K562 (cell line): ENCODE measurements at regions not wholly inside any gene's neighbourhood (a gene's known extent, or its start where the extent isn't known, plus 50 kb on each side); places are given as distances from the start of the nearest gene placed in this dataset.

Experiments used
- ATAC-seq: fragments of 200-7000 bp; cut with Tn5 transposase; 3 replicates; pipeline ENCODE4 v1.9.1; 2020; ENCODE audit warnings: moderate library complexity
- BruUV-seq: library from RNA; stranded (reverse); fragments of 400-500 nt; replicated peaks from 2 replicates; lab custom pipeline; 2021; lab: Mats Ljungman, UMichigan
- CTCF ChIA-PET: fragments of 300-600 bp; formaldehyde crosslinking; extraction: SDS; loops from one replicate; lab custom pipeline; 2021; ENCODE audit warnings: low intra/inter-chr PET ratio; lab: Yijun Ruan, JAX
- POLR2A ChIA-PET: fragments of 300-600, 350-650 bp; sonication (Branson Sonifier 250); formaldehyde crosslinking; extraction: SDS; loops from one replicate; lab custom pipeline; 2021; ENCODE audit warnings: antibody characterized with exemption, inconsistent platforms; lab: Yijun Ruan, JAX
- DNase-seq, 4 experiments: peaks; one replicate each; pipeline versions ENCODE4 v3.0.0 to v3.0.0-alpha.2; 2011 to 2018; ENCODE audit warnings: low spot score in 3 of 4, mixed read lengths in 3 of 4; ENCODE audit errors: extremely low read depth in 1 of 4
- FAIRE-seq: peaks from 2 replicates; lab custom pipeline; 2011; peaks lifted over from hg19 to GRCh38; lab: Jason Lieb, UNC
- H2AFZ ChIP-seq: 2 replicates; pipeline ENCODE4 v1.6.0; 2011; ENCODE audit warnings: low read depth, low read length, control low read depth, inconsistent platforms
- H3K27ac ChIP-seq: fragments of 200-600 bp; 3 replicates; pipeline ENCODE4 v1.8.0; 2011; ENCODE audit warnings: low read depth, mild to moderate bottlenecking, control low read depth, inconsistent platforms, low read length, moderate library complexity, mixed read lengths; ENCODE audit errors: extremely low read depth
- H3K27me3 ChIP-seq, 2 experiments: fragments of 300-600 bp in 1 of 2; 2 replicates in 1 of 2; 3 replicates in 1 of 2; pipeline versions ENCODE4 v1.6.0 to v1.8.0; 2011; ENCODE audit warnings: inconsistent platforms in 2 of 2, low read length in 2 of 2, mild to moderate bottlenecking in 1 of 2, mixed read lengths in 1 of 2, moderate library complexity in 1 of 2; ENCODE audit not compliant: control insufficient read depth in 2 of 2, insufficient read depth in 2 of 2
- H3K36me3 ChIP-seq: fragments of 300-600 bp; 3 replicates; pipeline ENCODE4 v1.8.0; 2011; ENCODE audit warnings: mild to moderate bottlenecking, low read length, inconsistent platforms; ENCODE audit not compliant: control insufficient read depth, insufficient read depth
- H3K4me1 ChIP-seq, 2 experiments: fragments of 200-600 bp in 1 of 2; replicated peaks in 1 of 2; 2 replicates in 1 of 2; 3 replicates in 1 of 2; pipeline versions ENCODE4 v1.5.1 to v1.8.0; 2011; ENCODE audit warnings: inconsistent platforms in 2 of 2, low read length in 2 of 2, mild to moderate bottlenecking in 1 of 2, mixed read lengths in 1 of 2, moderate library complexity in 1 of 2; ENCODE audit not compliant: control insufficient read depth in 2 of 2, insufficient read depth in 2 of 2
- H3K4me2 ChIP-seq: 2 replicates; pipeline ENCODE4 v1.6.1; 2011; ENCODE audit warnings: low read length, control low read depth, inconsistent platforms, mixed read lengths; ENCODE audit not compliant: insufficient read depth
- H3K4me3 ChIP-seq: fragments of 200-600 bp; sonication (generic), shearing (Covaris generic); 2 replicates; pipeline ENCODE4 v1.5.1; 2016; ENCODE audit warnings: control low read depth, inconsistent platforms
- H3K79me2 ChIP-seq: fragments of 200-600 bp; 3 replicates; pipeline ENCODE4 v1.8.0; 2011; ENCODE audit warnings: low read length, inconsistent platforms; ENCODE audit not compliant: control insufficient read depth, insufficient read depth
- H3K9ac ChIP-seq, 2 experiments: 2 replicates each; pipeline versions ENCODE4 v1.6.0 to v1.6.1; 2011; ENCODE audit warnings: low read depth in 2 of 2, low read length in 2 of 2, control low read depth in 1 of 2, inconsistent platforms in 1 of 2, mild to moderate bottlenecking in 1 of 2, mixed read lengths in 1 of 2; ENCODE audit not compliant: insufficient read depth in 1 of 2
- H3K9me1 ChIP-seq: one replicate; pipeline ENCODE4 v1.6.0; 2011; ENCODE audit warnings: inconsistent platforms, mild to moderate bottlenecking, low read length, moderate library complexity; ENCODE audit not compliant: control insufficient read depth, insufficient read depth
- H3K9me3 ChIP-seq: replicated peaks from 2 replicates; pipeline ENCODE4 v1.5.1; 2011; ENCODE audit warnings: low read depth, low read length, inconsistent platforms; ENCODE audit not compliant: control insufficient read depth, insufficient read depth
- H4K20me1 ChIP-seq: replicated peaks from 2 replicates; pipeline ENCODE4 v1.6.1; 2011; ENCODE audit warnings: low read length, inconsistent platforms, mixed read lengths; ENCODE audit not compliant: control insufficient read depth, insufficient read depth
- LEF1 ChIP-seq: fragments of 450-650 bp; IDR thresholded peaks from 2 replicates; pipeline ENCODE4 v1.6.1; 2016; ENCODE audit warnings: mild to moderate bottlenecking
- MAZ ChIP-seq, 2 experiments: fragments of 450-650 bp in 1 of 2; sonication (generic) in 1 of 2; formaldehyde crosslinking; IDR thresholded peaks in 1 of 2; conservative IDR thresholded peaks in 1 of 2; 2 replicates each; pipeline versions ENCODE4 v1.4.0 to v1.5.0; 2020; ENCODE audit warnings: mild to moderate bottlenecking in 1 of 2, missing genetic modification reagents in 1 of 2
- RFX5 ChIP-seq: IDR thresholded peaks from 2 replicates; pipeline ENCODE4 v1.6.1; 2011; ENCODE audit warnings: low read depth, mild to moderate bottlenecking, improper control_type of control experiment, low read length
- RFX7 ChIP-seq: fragments of 250-450 bp; sonication (Bioruptor Pico); IDR thresholded peaks from 2 replicates; pipeline ENCODE4 v1.5.1; 2021; ENCODE audit warnings: mild to moderate bottlenecking
- XRCC5 ChIP-seq: fragments of 200-400 bp; formaldehyde crosslinking; IDR thresholded peaks from 2 replicates; pipeline ENCODE4 v1.6.1; 2017; ENCODE audit warnings: low read depth, mild to moderate bottlenecking, low read length
- ZNF12 ChIP-seq: sonication (generic); formaldehyde crosslinking; IDR thresholded peaks from 2 replicates; pipeline ENCODE4 v1.4.0; 2020; ENCODE audit warnings: mild to moderate bottlenecking, missing genetic modification reagents
- WGBS: fragments of 100-300 bp; shearing (Covaris generic); methylation state at CpG from one replicate; pipeline ENCODE4 v1.1.6; 2016; ENCODE audit warnings: low coverage, mixed read lengths; ENCODE audit not compliant: insufficient coverage; ENCODE audit errors: missing lambda C conversion rate; 5-methylcytosine and 5-hydroxymethylcytosine counted together
- in situ Hi-C: fragments of 300-500 bp; cut with MboI; formaldehyde crosslinking; loops from 4 replicates; pipeline ENCODE4 v1.15.0; 2018; ENCODE audit warnings: inconsistent platforms, mixed read lengths
- intact Hi-C: fragments of 100-400 bp; cut with micrococcal nuclease; formaldehyde crosslinking; loops from 2 replicates; pipeline ENCODE4 v1.14.2; 2022
- TF ChIP-seq, protein P1 (sequence below): IDR thresholded peaks from 2 replicates; pipeline ENCODE4 v1.6.1; 2014; ENCODE audit warnings: antibody characterized with exemption
- TF ChIP-seq, protein P2 (sequence below): sonication (generic); formaldehyde crosslinking; IDR thresholded peaks from 2 replicates; pipeline ENCODE4 v1.8.0; 2022; ENCODE audit warnings: mild to moderate bottlenecking, missing genetic modification reagents
- TF ChIP-seq, protein P3 (sequence below), 2 experiments: fragments of 450-650 bp in 1 of 2; sonication (generic) in 1 of 2; formaldehyde crosslinking; conservative IDR thresholded peaks; 2 replicates each; pipeline versions ENCODE4 v1.4.0 to v1.8.1; 2020 to 2022; ENCODE audit warnings: mild to moderate bottlenecking in 1 of 2, missing genetic modification reagents in 1 of 2
- TF ChIP-seq, protein P4 (sequence below): sonication (generic); formaldehyde crosslinking; IDR thresholded peaks from 2 replicates; pipeline ENCODE4 v1.8.0; 2022; ENCODE audit warnings: missing genetic modification reagents, mild to moderate bottlenecking, moderate library complexity, borderline replicate concordance

DNA sequence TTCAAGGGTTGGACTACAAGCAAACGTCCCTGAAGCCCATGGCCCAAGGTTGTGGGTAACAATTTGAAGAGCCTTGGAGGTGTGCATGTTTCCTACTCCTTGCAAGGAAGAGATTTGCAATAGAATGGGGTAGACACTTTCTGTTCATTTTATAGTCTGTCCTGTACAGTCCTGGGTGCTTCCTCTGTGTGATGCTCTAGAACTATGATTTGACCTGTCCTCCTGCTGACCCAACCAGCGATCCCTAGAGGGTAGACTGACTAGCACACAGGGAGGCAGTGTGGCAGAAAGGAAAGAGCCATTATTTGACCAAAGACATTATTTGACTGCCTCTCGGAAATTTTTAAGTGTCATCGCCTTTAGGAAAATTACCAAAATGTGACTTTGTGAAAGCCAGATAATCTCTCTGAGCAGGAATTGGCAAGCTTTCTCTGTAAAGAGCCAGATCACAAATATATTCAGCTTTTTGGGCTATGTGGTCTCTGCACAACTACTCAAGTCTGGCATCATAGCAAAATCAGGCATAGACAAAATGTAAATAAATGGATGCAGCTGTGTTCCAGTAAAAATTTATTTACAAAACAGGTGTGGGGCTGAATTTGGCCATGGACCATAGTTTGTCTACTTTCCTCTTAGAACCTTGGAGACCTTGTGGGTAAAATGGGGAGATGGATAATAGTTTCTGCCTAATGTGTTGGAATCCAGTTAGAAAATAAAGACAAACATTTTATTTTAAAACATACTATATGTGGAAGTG lies 106.8 kb downstream of the DMRT2 start (continued):
- TF ChIP-seq MAZ (CRISPR knock-in tag; conservative IDR thresholded peaks at IDR 0.05 in 1 of 2, IDR thresholded peaks at IDR 0.05 in 1 of 2) (no peak), XRCC5 (no peak), ZNF12 (no peak)

DNA sequence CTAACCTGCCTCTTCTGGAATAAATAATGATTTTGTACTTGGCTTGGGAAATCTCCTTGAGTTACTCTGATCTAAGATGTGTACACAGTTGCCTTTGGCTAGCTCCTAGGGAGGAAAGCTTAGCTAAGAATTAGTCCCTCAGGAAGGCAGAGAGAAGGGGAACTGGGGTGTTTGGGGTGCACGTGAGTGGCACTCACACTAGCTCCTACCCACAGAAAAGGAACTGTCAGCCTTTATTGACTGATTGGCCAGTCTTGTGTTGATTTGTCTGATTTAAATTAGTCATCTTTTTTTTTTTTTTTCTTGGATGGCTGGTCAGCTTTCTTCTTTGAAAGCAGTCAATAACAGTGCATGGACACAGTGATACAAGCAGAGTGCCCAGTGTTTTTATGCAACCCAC lies 107.7 kb downstream of the DMRT2 start:
- H3K9me1 ChIP-seq, result no peaks in the 10 kb centered on the region
- no peak overlapping the region for H3K4me2 ChIP-seq
- no peak overlapping the region for H3K4me3 ChIP-seq
- no peak overlapping the region for H2AFZ ChIP-seq
- in situ Hi-C loops (no loop called here), intact Hi-C loops (no loop called here)
- no peak for DNase-seq
- H3K4me1 ChIP-seq, result no peaks in the 10 kb centered on the region
- no peak overlapping the region for H3K27ac ChIP-seq
- no peak for ATAC-seq
- ChIA-PET POLR2A (no interaction called here), CTCF (no interaction called here)
- 0% methylated on average over 1 of the region's 1 CpG for WGBS
- FAIRE-seq, result no peak
- H4K20me1 ChIP-seq, result no peaks in the 10 kb centered on the region
- no peak for TF ChIP-seq RFX7 (CRISPR knock-in tag)
- TF ChIP-seq, protein P1, sequence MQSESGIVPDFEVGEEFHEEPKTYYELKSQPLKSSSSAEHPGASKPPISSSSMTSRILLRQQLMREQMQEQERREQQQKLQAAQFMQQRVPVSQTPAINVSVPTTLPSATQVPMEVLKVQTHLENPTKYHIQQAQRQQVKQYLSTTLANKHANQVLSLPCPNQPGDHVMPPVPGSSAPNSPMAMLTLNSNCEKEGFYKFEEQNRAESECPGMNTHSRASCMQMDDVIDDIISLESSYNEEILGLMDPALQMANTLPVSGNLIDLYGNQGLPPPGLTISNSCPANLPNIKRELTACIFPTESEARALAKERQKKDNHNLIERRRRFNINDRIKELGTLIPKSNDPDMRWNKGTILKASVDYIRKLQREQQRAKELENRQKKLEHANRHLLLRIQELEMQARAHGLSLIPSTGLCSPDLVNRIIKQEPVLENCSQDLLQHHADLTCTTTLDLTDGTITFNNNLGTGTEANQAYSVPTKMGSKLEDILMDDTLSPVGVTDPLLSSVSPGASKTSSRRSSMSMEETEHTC, result no peak
- TF ChIP-seq, protein P2, sequence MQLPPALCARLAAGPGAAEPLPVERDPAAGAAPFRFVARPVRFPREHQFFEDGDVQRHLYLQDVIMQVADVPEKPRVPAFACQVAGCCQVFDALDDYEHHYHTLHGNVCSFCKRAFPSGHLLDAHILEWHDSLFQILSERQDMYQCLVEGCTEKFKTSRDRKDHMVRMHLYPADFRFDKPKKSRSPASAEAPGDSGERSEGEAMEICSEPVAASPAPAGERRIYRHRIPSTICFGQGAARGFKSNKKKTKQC (CRISPR knock-in tag), result no peak
- no peak for TF ChIP-seq LEF1
- TF ChIP-seq, protein P3, sequence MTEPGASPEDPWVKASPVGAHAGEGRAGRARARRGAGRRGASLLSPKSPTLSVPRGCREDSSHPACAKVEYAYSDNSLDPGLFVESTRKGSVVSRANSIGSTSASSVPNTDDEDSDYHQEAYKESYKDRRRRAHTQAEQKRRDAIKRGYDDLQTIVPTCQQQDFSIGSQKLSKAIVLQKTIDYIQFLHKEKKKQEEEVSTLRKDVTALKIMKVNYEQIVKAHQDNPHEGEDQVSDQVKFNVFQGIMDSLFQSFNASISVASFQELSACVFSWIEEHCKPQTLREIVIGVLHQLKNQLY (CRISPR knock-in tag; conservative IDR thresholded peaks at IDR 0.05), result no peak
- TF ChIP-seq, protein P4, sequence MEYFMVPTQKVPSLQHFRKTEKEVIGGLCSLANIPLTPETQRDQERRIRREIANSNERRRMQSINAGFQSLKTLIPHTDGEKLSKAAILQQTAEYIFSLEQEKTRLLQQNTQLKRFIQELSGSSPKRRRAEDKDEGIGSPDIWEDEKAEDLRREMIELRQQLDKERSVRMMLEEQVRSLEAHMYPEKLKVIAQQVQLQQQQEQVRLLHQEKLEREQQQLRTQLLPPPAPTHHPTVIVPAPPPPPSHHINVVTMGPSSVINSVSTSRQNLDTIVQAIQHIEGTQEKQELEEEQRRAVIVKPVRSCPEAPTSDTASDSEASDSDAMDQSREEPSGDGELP (CRISPR knock-in tag), result no peak
- TF ChIP-seq RFX5, result no peak
- BruUV-seq, result no TSS peak
- no peak overlapping the region for H3K9ac ChIP-seq
- no peaks in the 10 kb centered on the region for H3K27me3 ChIP-seq
- H3K36me3 ChIP-seq, result no peaks in the 10 kb centered on the region
- no peaks in the 10 kb centered on the region for H3K79me2 ChIP-seq
- H3K9me3 ChIP-seq, result no peaks in the 10 kb centered on the region; the same call in 1 of the 2 replicates
